K562 (cell line): ENCODE measurements at regions not wholly inside any gene's neighbourhood (a gene's known extent, or its start where the extent isn't known, plus 50 kb on each side); places are given as distances from the start of the nearest gene placed in this dataset.

Source experiments
- ATAC-seq: fragments of 200-7000 bp; cut with Tn5 transposase; 3 replicates; pipeline ENCODE4 v1.9.1; 2020; ENCODE audit warnings: moderate library complexity
- BruUV-seq: library from RNA; stranded (reverse); fragments of 400-500 nt; replicated peaks from 2 replicates; lab custom pipeline; 2021; lab: Mats Ljungman, UMichigan
- CTCF ChIA-PET: fragments of 300-600 bp; formaldehyde crosslinking; extraction: SDS; loops from one replicate; lab custom pipeline; 2021; ENCODE audit warnings: low intra/inter-chr PET ratio; lab: Yijun Ruan, JAX
- POLR2A ChIA-PET: fragments of 300-600, 350-650 bp; sonication (Branson Sonifier 250); formaldehyde crosslinking; extraction: SDS; loops from one replicate; lab custom pipeline; 2021; ENCODE audit warnings: antibody characterized with exemption, inconsistent platforms; lab: Yijun Ruan, JAX
- DNase-seq, 4 experiments: peaks; one replicate each; pipeline versions ENCODE4 v3.0.0 to v3.0.0-alpha.2; 2011 to 2018; ENCODE audit warnings: low spot score in 3 of 4, mixed read lengths in 3 of 4; ENCODE audit errors: extremely low read depth in 1 of 4
- FAIRE-seq: peaks from 2 replicates; lab custom pipeline; 2011; peaks lifted over from hg19 to GRCh38; lab: Jason Lieb, UNC
- H2AFZ ChIP-seq: 2 replicates; pipeline ENCODE4 v1.6.0; 2011; ENCODE audit warnings: low read depth, low read length, control low read depth, inconsistent platforms
- H3K27ac ChIP-seq: fragments of 200-600 bp; 3 replicates; pipeline ENCODE4 v1.8.0; 2011; ENCODE audit warnings: low read depth, mild to moderate bottlenecking, control low read depth, inconsistent platforms, low read length, moderate library complexity, mixed read lengths; ENCODE audit errors: extremely low read depth
- H3K27me3 ChIP-seq, 2 experiments: fragments of 300-600 bp in 1 of 2; 2 replicates in 1 of 2; 3 replicates in 1 of 2; pipeline versions ENCODE4 v1.6.0 to v1.8.0; 2011; ENCODE audit warnings: inconsistent platforms in 2 of 2, low read length in 2 of 2, mild to moderate bottlenecking in 1 of 2, mixed read lengths in 1 of 2, moderate library complexity in 1 of 2; ENCODE audit not compliant: control insufficient read depth in 2 of 2, insufficient read depth in 2 of 2
- H3K36me3 ChIP-seq: fragments of 300-600 bp; 3 replicates; pipeline ENCODE4 v1.8.0; 2011; ENCODE audit warnings: mild to moderate bottlenecking, low read length, inconsistent platforms; ENCODE audit not compliant: control insufficient read depth, insufficient read depth
- H3K4me1 ChIP-seq, 2 experiments: fragments of 200-600 bp in 1 of 2; replicated peaks in 1 of 2; 2 replicates in 1 of 2; 3 replicates in 1 of 2; pipeline versions ENCODE4 v1.5.1 to v1.8.0; 2011; ENCODE audit warnings: inconsistent platforms in 2 of 2, low read length in 2 of 2, mild to moderate bottlenecking in 1 of 2, mixed read lengths in 1 of 2, moderate library complexity in 1 of 2; ENCODE audit not compliant: control insufficient read depth in 2 of 2, insufficient read depth in 2 of 2
- H3K4me2 ChIP-seq: 2 replicates; pipeline ENCODE4 v1.6.1; 2011; ENCODE audit warnings: low read length, control low read depth, inconsistent platforms, mixed read lengths; ENCODE audit not compliant: insufficient read depth
- H3K4me3 ChIP-seq: fragments of 200-600 bp; sonication (generic), shearing (Covaris generic); 2 replicates; pipeline ENCODE4 v1.5.1; 2016; ENCODE audit warnings: control low read depth, inconsistent platforms
- H3K79me2 ChIP-seq: fragments of 200-600 bp; 3 replicates; pipeline ENCODE4 v1.8.0; 2011; ENCODE audit warnings: low read length, inconsistent platforms; ENCODE audit not compliant: control insufficient read depth, insufficient read depth
- H3K9ac ChIP-seq, 2 experiments: 2 replicates each; pipeline versions ENCODE4 v1.6.0 to v1.6.1; 2011; ENCODE audit warnings: low read depth in 2 of 2, low read length in 2 of 2, control low read depth in 1 of 2, inconsistent platforms in 1 of 2, mild to moderate bottlenecking in 1 of 2, mixed read lengths in 1 of 2; ENCODE audit not compliant: insufficient read depth in 1 of 2
- H3K9me1 ChIP-seq: one replicate; pipeline ENCODE4 v1.6.0; 2011; ENCODE audit warnings: inconsistent platforms, mild to moderate bottlenecking, low read length, moderate library complexity; ENCODE audit not compliant: control insufficient read depth, insufficient read depth
- H3K9me3 ChIP-seq: replicated peaks from 2 replicates; pipeline ENCODE4 v1.5.1; 2011; ENCODE audit warnings: low read depth, low read length, inconsistent platforms; ENCODE audit not compliant: control insufficient read depth, insufficient read depth
- H4K20me1 ChIP-seq: replicated peaks from 2 replicates; pipeline ENCODE4 v1.6.1; 2011; ENCODE audit warnings: low read length, inconsistent platforms, mixed read lengths; ENCODE audit not compliant: control insufficient read depth, insufficient read depth
- CHD2 ChIP-seq: IDR thresholded peaks from 2 replicates; pipeline ENCODE4 v1.6.1; 2011; ENCODE audit warnings: low read depth, low read length
- CREB1 ChIP-seq, 2 experiments: sonication (generic) in 1 of 2; formaldehyde crosslinking in 1 of 2; IDR thresholded peaks; 2 replicates each; pipeline versions ENCODE4 v1.6.1 to v1.8.0; 2012 to 2022; ENCODE audit warnings: inconsistent platforms in 1 of 2, mild to moderate bottlenecking in 1 of 2, missing genetic modification reagents in 1 of 2, moderate library complexity in 1 of 2
- MYBL2 ChIP-seq, 2 experiments: fragments of 450-650 bp in 1 of 2; sonication (generic) in 1 of 2; formaldehyde crosslinking in 1 of 2; IDR thresholded peaks; 2 replicates each; pipeline versions ENCODE4 v1.6.1 to v1.8.1; 2017 to 2022; ENCODE audit warnings: borderline replicate concordance in 1 of 2, inconsistent platforms in 1 of 2, low read depth in 1 of 2, mild to moderate bottlenecking in 1 of 2, missing genetic modification reagents in 1 of 2, moderate library complexity in 1 of 2
- NFE2 ChIP-seq: IDR thresholded peaks from 2 replicates; pipeline ENCODE4 v1.6.1; 2014; ENCODE audit warnings: antibody characterized with exemption, low read depth
- SAP30 ChIP-seq: fragments of 200-600 bp; sonication (generic); IDR thresholded peaks from 2 replicates; pipeline ENCODE4 v1.6.1; 2012; ENCODE audit warnings: borderline replicate concordance, low read depth, mild to moderate bottlenecking, moderate library complexity, low read length, control low read depth, inconsistent platforms; ENCODE audit not compliant: insufficient read depth, poor library complexity, severe bottlenecking
- SMARCA4 ChIP-seq: fragments of 450-650 bp; IDR thresholded peaks from 2 replicates; pipeline ENCODE4 v1.6.1; 2016
- SRSF3 ChIP-seq: fragments of 200-400 bp; formaldehyde crosslinking; IDR thresholded peaks from 2 replicates; pipeline ENCODE4 v1.6.1; 2016; ENCODE audit warnings: mild to moderate bottlenecking, low read length, moderate library complexity; ENCODE audit not compliant: insufficient read depth
- TCF7 ChIP-seq: sonication (generic); IDR thresholded peaks from 2 replicates; pipeline ENCODE4 v1.6.1; 2016; ENCODE audit warnings: antibody characterized with exemption, borderline replicate concordance
- TRIM28 ChIP-seq: fragments of 450-650 bp; IDR thresholded peaks from 2 replicates; pipeline ENCODE4 v1.6.1; 2017
- XRCC5 ChIP-seq: fragments of 200-400 bp; formaldehyde crosslinking; IDR thresholded peaks from 2 replicates; pipeline ENCODE4 v1.6.1; 2017; ENCODE audit warnings: low read depth, mild to moderate bottlenecking, low read length
- ZKSCAN1 ChIP-seq: fragments of 150-350 bp; IDR thresholded peaks from 2 replicates; pipeline ENCODE4 v1.6.1; 2016; ENCODE audit warnings: low read depth, low read length
- ZNF212 ChIP-seq: fragments of 450-650 bp; formaldehyde crosslinking; IDR thresholded peaks from 2 replicates; pipeline ENCODE4 v1.4.0; 2020; ENCODE audit warnings: mild to moderate bottlenecking
- ZNF217 ChIP-seq: sonication (generic); formaldehyde crosslinking; IDR thresholded peaks from 2 replicates; pipeline ENCODE4 v1.8.0; 2022; ENCODE audit warnings: mild to moderate bottlenecking, missing genetic modification reagents
- ZNF384 ChIP-seq: IDR thresholded peaks from 2 replicates; pipeline ENCODE4 v1.6.1; 2012; ENCODE audit warnings: low read depth, low read length, improper control_type of control experiment
- ZNF668 ChIP-seq: fragments of 250-450 bp; sonication (Bioruptor Pico); IDR thresholded peaks from 2 replicates; pipeline ENCODE4 v1.8.0; 2022; ENCODE audit warnings: mild to moderate bottlenecking, inconsistent platforms
- ZSCAN29 ChIP-seq: fragments of 450-650 bp; IDR thresholded peaks from 2 replicates; pipeline ENCODE4 v1.6.1; 2017
- WGBS: fragments of 100-300 bp; shearing (Covaris generic); methylation state at CpG from one replicate; pipeline ENCODE4 v1.1.6; 2016; ENCODE audit warnings: low coverage, mixed read lengths; ENCODE audit not compliant: insufficient coverage; ENCODE audit errors: missing lambda C conversion rate; 5-methylcytosine and 5-hydroxymethylcytosine counted together
- in situ Hi-C: fragments of 300-500 bp; cut with MboI; formaldehyde crosslinking; loops from 4 replicates; pipeline ENCODE4 v1.15.0; 2018; ENCODE audit warnings: inconsistent platforms, mixed read lengths
- intact Hi-C: fragments of 100-400 bp; cut with micrococcal nuclease; formaldehyde crosslinking; loops from 2 replicates; pipeline ENCODE4 v1.14.2; 2022
- TF ChIP-seq, protein P1 (sequence below): fragments of 250-450 bp; sonication (Bioruptor Pico); IDR thresholded peaks from 2 replicates; pipeline ENCODE4 v1.6.1; 2021; ENCODE audit warnings: mild to moderate bottlenecking
- TF ChIP-seq, protein P2 (sequence below): IDR thresholded peaks from 2 replicates; pipeline ENCODE4 v1.6.1; 2016; ENCODE audit warnings: missing genetic modification characterization, missing compliant biosample characterization
- TF ChIP-seq, protein P3 (sequence below): sonication (generic); formaldehyde crosslinking; IDR thresholded peaks from 2 replicates; pipeline ENCODE4 v1.8.0; 2022; ENCODE audit warnings: mild to moderate bottlenecking, missing genetic modification reagents

DNA sequence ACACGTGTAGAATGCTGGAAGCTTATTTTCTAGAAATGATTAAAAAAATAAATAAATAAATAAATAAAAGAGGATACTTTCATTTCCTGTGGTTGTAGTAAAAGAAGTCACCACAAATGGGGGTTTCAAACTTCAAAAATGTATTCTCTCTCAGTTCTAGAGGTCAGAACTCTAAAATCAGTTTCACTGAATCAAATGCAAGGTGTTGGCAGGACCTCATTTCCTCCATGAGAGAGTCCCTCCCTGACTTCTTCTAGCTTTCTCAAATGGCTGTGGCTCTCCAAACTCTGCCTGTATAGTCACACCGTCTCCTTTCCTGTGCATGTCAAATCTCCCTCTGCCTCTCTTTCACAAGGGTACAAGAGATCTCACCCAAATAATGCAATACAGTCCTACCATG, 312.6 kb upstream of the CXADR start:
- intact Hi-C loops (no loop called here), in situ Hi-C loops (no loop called here)
- Histone ChIP-seq H3K9me3 (no peaks in the 10 kb centered on the region), H3K4me3 (no peak overlapping the region), H3K79me2 (no peaks in the 10 kb centered on the region), H3K27ac (no peak overlapping the region), H3K4me2 (no peak overlapping the region), H3K27me3 (no peaks in the 10 kb centered on the region), H4K20me1 (no peaks in the 10 kb centered on the region), H3K9ac (no peak overlapping the region), H3K9me1 (no peaks in the 10 kb centered on the region), H2AFZ (no peak overlapping the region), H3K36me3 (no peaks in the 10 kb centered on the region), H3K4me1 (no peaks in the 10 kb centered on the region)
- ATAC-seq (no peak), FAIRE-seq (no peak), DNase-seq (no peak)
- 0% methylated on average over 2 of the region's 2 CpGs for WGBS
- TF ChIP-seq ZNF384 = no peak
- TF ChIP-seq, protein P1, sequence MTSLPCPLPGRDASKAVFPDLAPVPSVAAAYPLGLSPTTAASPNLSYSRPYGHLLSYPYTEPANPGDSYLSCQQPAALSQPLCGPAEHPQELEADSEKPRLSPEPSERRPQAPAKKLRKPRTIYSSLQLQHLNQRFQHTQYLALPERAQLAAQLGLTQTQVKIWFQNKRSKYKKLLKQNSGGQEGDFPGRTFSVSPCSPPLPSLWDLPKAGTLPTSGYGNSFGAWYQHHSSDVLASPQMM (CRISPR knock-in tag) = no peak
- TF ChIP-seq, protein P2, sequence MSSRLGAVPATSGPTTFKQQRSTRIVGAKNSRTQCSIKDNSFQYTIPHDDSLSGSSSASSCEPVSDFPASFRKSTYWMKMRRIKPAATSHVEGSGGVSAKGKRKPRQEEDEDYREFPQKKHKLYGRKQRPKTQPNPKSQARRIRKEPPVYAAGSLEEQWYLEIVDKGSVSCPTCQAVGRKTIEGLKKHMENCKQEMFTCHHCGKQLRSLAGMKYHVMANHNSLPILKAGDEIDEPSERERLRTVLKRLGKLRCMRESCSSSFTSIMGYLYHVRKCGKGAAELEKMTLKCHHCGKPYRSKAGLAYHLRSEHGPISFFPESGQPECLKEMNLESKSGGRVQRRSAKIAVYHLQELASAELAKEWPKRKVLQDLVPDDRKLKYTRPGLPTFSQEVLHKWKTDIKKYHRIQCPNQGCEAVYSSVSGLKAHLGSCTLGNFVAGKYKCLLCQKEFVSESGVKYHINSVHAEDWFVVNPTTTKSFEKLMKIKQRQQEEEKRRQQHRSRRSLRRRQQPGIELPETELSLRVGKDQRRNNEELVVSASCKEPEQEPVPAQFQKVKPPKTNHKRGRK (tag) = no peak
- TF ChIP-seq XRCC5 = no peak
- TF ChIP-seq NFE2 = no peak
- TF ChIP-seq ZNF668 = no peak
- TF ChIP-seq ZSCAN29 = no peak
- no peak for TF ChIP-seq MYBL2 (IDR thresholded peaks at IDR 0.05; ENCODE audit: low read depth)
- no peak for TF ChIP-seq MYBL2 (CRISPR knock-in tag; IDR thresholded peaks at IDR 0.05; ENCODE audit: borderline replicate concordance)
- TF ChIP-seq TCF7 = no peak
- no peak for TF ChIP-seq CHD2
- TF ChIP-seq ZNF217 (CRISPR knock-in tag) = no peak
- TF ChIP-seq SMARCA4 = no peak
- TF ChIP-seq, protein P3, sequence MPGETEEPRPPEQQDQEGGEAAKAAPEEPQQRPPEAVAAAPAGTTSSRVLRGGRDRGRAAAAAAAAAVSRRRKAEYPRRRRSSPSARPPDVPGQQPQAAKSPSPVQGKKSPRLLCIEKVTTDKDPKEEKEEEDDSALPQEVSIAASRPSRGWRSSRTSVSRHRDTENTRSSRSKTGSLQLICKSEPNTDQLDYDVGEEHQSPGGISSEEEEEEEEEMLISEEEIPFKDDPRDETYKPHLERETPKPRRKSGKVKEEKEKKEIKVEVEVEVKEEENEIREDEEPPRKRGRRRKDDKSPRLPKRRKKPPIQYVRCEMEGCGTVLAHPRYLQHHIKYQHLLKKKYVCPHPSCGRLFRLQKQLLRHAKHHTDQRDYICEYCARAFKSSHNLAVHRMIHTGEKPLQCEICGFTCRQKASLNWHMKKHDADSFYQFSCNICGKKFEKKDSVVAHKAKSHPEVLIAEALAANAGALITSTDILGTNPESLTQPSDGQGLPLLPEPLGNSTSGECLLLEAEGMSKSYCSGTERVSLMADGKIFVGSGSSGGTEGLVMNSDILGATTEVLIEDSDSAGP (CRISPR knock-in tag) = no peak
- TF ChIP-seq SAP30 = no peak
- no peak for TF ChIP-seq ZKSCAN1
- no peak for TF ChIP-seq CREB1 (IDR thresholded peaks at IDR 0.05)
- no peak for TF ChIP-seq CREB1 (CRISPR knock-in tag; IDR thresholded peaks at IDR 0.05)
- no peak for TF ChIP-seq SRSF3
- TF ChIP-seq ZNF212 (CRISPR knock-in tag) = no peak
- TF ChIP-seq TRIM28 = no peak
- BruUV-seq = no TSS peak
- ChIA-PET CTCF (no interaction called here), POLR2A (no interaction called here)
